Pancreas (tissue), 10 donors: ENCODE measurements at regions not wholly inside any gene's neighbourhood (a gene's known extent, or its start where the extent isn't known, plus 50 kb on each side); places are given as distances from the start of the nearest gene placed in this dataset.

Experiments
- ATAC-seq, 4 donors: fragments of 200-7000 bp; cut with Tn5 transposase; one replicate each; pipeline versions ENCODE4 v1.8.0 to v1.9.1; 2020; ENCODE audit warnings: mild to moderate bottlenecking in 4 of 4, moderate library complexity in 4 of 4
- DNase-seq, 6 donors: peaks; one replicate each; pipeline ENCODE4 v3.0.0-alpha.2; 2020
- FAIRE-seq: peaks from 2 replicates; lab custom pipeline; 2012; peaks lifted over from hg19 to GRCh38; lab: Jason Lieb, UNC
- H3K27ac ChIP-seq, 4 donors: fragments of 200-600 bp; sonication (generic); 1 replicate in 3 of 4; 2 replicates in 1 of 4; pipeline versions ENCODE4 v1.5.0 to v1.8.0; 2020
- H3K27me3 ChIP-seq, 4 donors: fragments of 200-600 bp; one replicate each; pipeline ENCODE4 v1.8.0; 2021
- H3K36me3 ChIP-seq, 3 donors: fragments of 200-600 bp; sonication (generic) in 1 of 3; one replicate each; pipeline versions ENCODE4 v1.5.0 to v1.8.0; 2020 to 2021
- H3K4me1 ChIP-seq, 3 donors: fragments of 200-600 bp; one replicate each; pipeline ENCODE4 v1.8.0; 2021
- H3K4me3 ChIP-seq, 4 donors: fragments of 200-600 bp; sonication (generic) in 2 of 4; one replicate each; pipeline versions ENCODE4 v1.5.0 to v1.8.0; 2020 to 2021
- H3K9me3 ChIP-seq, 4 donors: fragments of 200-600 bp; one replicate each; pipeline ENCODE4 v1.8.0; 2021
- WGBS, 2 donors: extraction: QIAGEN DNeasy Blood & Tissue Kit; methylation state at CpG; one replicate each; pipeline ENCODE4 v1.1.7; 2013; 5-methylcytosine and 5-hydroxymethylcytosine counted together
- intact Hi-C, 3 donors: fragments of 100-400 bp; cut with DNase I; formaldehyde crosslinking; loops; one replicate each; pipeline versions ENCODE4 v1.11.1 to v1.14.2; 2022
- TF ChIP-seq, protein P1 (sequence below), 4 donors: fragments of 200-600 bp; sonication (generic) in 3 of 4; IDR thresholded peaks; one replicate each; pipeline versions ENCODE4 v1.5.0 to v1.8.0; 2021; ENCODE audit warnings: antibody characterized with exemption in 4 of 4
- donor health status: healthy with polysubstance abuse.
- donor health status: DM: no; HTN: no; CAD: no; lungs with moderate emphysema.
- donor health status: DM: no; HTN: no; CAD: no.
- donor health status: control.
- donor health status: control.
- donor health status: Bipolar disorder and iron deficiency.
- donor health status: DM: yes; HTN: yes; CAD: no.
- donor health status: DM: no; HTN: no; CAD: no.
- donor health status: DM: no; HTN: no; CAD: no.
- donor health status: DM: yes; HTN: yes; CAD: no.

DNA sequence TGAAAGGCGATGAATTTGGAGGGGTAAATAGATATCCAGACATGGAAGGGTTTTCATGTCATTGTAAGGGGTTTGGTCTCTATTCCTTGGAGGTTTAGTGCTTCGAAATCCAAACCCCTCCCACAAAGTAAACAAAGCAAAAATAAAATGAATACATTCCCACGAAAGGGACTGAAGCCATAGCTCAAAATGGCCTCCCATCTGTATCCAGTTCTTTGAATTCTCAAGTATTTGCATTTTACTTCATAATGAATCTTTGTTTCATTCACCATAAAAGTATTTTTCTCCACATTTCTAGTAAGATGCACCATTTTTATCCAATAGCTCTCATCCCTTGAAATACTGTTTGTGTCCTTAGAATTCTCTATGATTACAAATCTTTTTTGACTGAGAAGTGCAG lies 103.2 kb upstream of the DTNA start:
- TF ChIP-seq, protein P1, sequence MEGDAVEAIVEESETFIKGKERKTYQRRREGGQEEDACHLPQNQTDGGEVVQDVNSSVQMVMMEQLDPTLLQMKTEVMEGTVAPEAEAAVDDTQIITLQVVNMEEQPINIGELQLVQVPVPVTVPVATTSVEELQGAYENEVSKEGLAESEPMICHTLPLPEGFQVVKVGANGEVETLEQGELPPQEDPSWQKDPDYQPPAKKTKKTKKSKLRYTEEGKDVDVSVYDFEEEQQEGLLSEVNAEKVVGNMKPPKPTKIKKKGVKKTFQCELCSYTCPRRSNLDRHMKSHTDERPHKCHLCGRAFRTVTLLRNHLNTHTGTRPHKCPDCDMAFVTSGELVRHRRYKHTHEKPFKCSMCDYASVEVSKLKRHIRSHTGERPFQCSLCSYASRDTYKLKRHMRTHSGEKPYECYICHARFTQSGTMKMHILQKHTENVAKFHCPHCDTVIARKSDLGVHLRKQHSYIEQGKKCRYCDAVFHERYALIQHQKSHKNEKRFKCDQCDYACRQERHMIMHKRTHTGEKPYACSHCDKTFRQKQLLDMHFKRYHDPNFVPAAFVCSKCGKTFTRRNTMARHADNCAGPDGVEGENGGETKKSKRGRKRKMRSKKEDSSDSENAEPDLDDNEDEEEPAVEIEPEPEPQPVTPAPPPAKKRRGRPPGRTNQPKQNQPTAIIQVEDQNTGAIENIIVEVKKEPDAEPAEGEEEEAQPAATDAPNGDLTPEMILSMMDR (IDR thresholded peaks at IDR 0.05) = no peak
- FAIRE-seq = no peak

GRCh38 chr18:34608064-34608463 lies 102.0 kb upstream of the DTNA start:
- TF ChIP-seq, protein P1 (IDR thresholded peaks at IDR 0.05) = no peak
- ATAC-seq (no peak), FAIRE-seq (no peak), DNase-seq (no peak)
- Histone ChIP-seq H3K27ac (no peak overlapping the region), H3K4me1 (peaks cover 0 to 26% (median 17%) of the 10 kb centered on the region in 3 donors), H3K36me3 (no peaks in the 10 kb centered on the region), H3K9me3 (no peaks in the 10 kb centered on the region), H3K4me3 (no peak overlapping the region), H3K27me3 (no peaks in the 10 kb centered on the region)
- intact Hi-C loops = no loop called here
- 66 to 75% methylated on average over 2 of the region's 2 CpGs for WGBS, 2 donors

More for the DNA sequence above, 103.2 kb upstream of the DTNA start:
- WGBS, 2 donors = 84 to 88% methylated on average over 3 of the region's 3 CpGs
- no peak overlapping the region for H3K27ac ChIP-seq
- H3K4me3 ChIP-seq = no peak overlapping the region
- H3K4me1 ChIP-seq = peaks cover 0 to 26% (median 17%) of the 10 kb centered on the region in 3 donors
- DNase-seq (no peak), ATAC-seq (no peak)
- no peaks in the 10 kb centered on the region for H3K36me3 ChIP-seq
- H3K27me3 ChIP-seq = no peaks in the 10 kb centered on the region
- intact Hi-C loops = no loop called here
- H3K9me3 ChIP-seq = no peaks in the 10 kb centered on the region

DNA sequence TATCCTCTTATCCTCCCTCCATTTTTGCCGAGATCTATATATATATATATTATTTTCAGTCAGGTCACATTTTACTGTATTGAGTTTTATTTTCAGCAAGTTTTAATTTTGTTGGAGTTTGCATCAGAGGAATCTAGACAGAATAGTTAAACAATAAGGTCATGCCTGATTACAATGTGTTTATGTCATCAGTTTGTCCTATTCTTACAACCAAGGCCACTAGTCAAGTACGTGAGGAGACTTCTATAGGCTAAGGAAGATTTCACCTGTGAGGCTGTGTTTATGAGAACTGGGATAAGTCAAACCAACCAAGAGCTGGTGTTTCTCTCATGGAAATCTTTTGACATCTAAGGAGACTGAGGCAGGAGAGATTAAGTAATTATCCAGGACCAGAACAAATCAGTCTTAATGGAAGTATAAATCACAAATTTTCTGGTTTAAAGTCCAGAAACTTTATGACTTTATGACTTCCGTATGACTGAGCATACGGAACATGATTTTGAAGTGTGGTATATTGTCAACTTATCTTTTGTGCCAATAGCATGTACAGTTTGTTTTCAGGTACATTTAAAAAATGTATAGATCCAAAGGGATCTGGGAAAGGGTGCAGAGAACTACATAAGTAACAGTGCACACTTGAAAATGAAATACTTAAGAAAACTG lies 100.0 kb upstream of the DTNA start:
- no peak for FAIRE-seq
- Histone ChIP-seq H3K4me1 (peaks cover 0 to 20% (median 13%) of the 10 kb centered on the region in 3 donors), H3K36me3 (no peaks in the 10 kb centered on the region), H3K27ac (no peak overlapping the region), H3K27me3 (no peaks in the 10 kb centered on the region), H3K4me3 (no peak overlapping the region), H3K9me3 (no peaks in the 10 kb centered on the region)
- no peak for DNase-seq
- TF ChIP-seq, protein P1 (IDR thresholded peaks at IDR 0.05) = no peak
- peak in 3 of 4 donors; percentile 26 to 61 (median 47) for ATAC-seq
- 83 to 85% methylated on average over 4 of the region's 4 CpGs for WGBS, 2 donors
- intact Hi-C loops = no loop called here

- ATAC-seq = peak in 2 of 4 donors; percentile 19 to 21
- 95% methylated on average over 10 of the region's 10 CpGs for WGBS, 2 donors
- intact Hi-C loops = no loop called here
Measured at GRCh38 chr18:34611904-34612303, 98.2 kb upstream of the DTNA start.

More at GRCh38 chr18:34611904-34612303, 98.2 kb upstream of the DTNA start:
- Histone ChIP-seq H3K27ac (no peak overlapping the region), H3K4me1 (peaks cover 0 to 12% (median 12%) of the 10 kb centered on the region in 3 donors), H3K36me3 (no peaks in the 10 kb centered on the region), H3K4me3 (no peak overlapping the region), H3K9me3 (no peaks in the 10 kb centered on the region), H3K27me3 (no peaks in the 10 kb centered on the region)
- DNase-seq = peak in 2 of 6 donors; percentile 16 to 54
- FAIRE-seq = no peak
- TF ChIP-seq, protein P1 (IDR thresholded peaks at IDR 0.05) = no peak
